Mucosa of rectum (tissue), 2 donors: ENCODE measurements at regions not wholly inside any gene's neighbourhood (a gene's known extent, or its start where the extent isn't known, plus 50 kb on each side); places are given as distances from the start of the nearest gene placed in this dataset.

Source experiments
- H3K27ac ChIP-seq, 2 donors: one replicate each; pipeline ENCODE4 v1.7.0; 2013; ENCODE audit warnings: inconsistent platforms in 2 of 2, low read depth in 2 of 2, low read length in 2 of 2
- H3K27me3 ChIP-seq, 2 donors: one replicate each; pipeline ENCODE4 v1.7.0; 2013; ENCODE audit warnings: low read length in 2 of 2; ENCODE audit not compliant: control insufficient read depth in 2 of 2, insufficient read depth in 2 of 2
- H3K36me3 ChIP-seq, 2 donors: one replicate each; pipeline ENCODE4 v1.7.0; 2013; ENCODE audit warnings: low read length in 2 of 2; ENCODE audit not compliant: control insufficient read depth in 2 of 2, insufficient read depth in 2 of 2
- H3K4me1 ChIP-seq, 2 donors: one replicate each; pipeline ENCODE4 v1.7.0; 2013; ENCODE audit warnings: low read length in 2 of 2, mild to moderate bottlenecking in 1 of 2; ENCODE audit not compliant: control insufficient read depth in 2 of 2, insufficient read depth in 2 of 2
- H3K4me3 ChIP-seq, 2 donors: one replicate each; pipeline ENCODE4 v1.7.0; 2013; ENCODE audit warnings: low read length in 2 of 2
- H3K9ac ChIP-seq, 2 donors: one replicate each; pipeline ENCODE4 v1.7.0; 2013; ENCODE audit warnings: low read length in 2 of 2, low read depth in 1 of 2, mild to moderate bottlenecking in 1 of 2
- H3K9me3 ChIP-seq, 2 donors: one replicate each; pipeline ENCODE4 v1.7.0; 2013; ENCODE audit warnings: low read length in 2 of 2; ENCODE audit not compliant: control insufficient read depth in 2 of 2
- donor health status: healthy.
- donor health status: Normal muscosa, but diverticular disease.

GRCh38 chr7:88368686-88369085 lies 62.0 kb upstream of the STEAP4 start:
- Histone ChIP-seq H3K4me3 (no peak overlapping the region), H3K9ac (no peak overlapping the region), H3K27ac (no peak overlapping the region), H3K36me3 (no peaks in the 10 kb centered on the region), H3K4me1 (no peaks in the 10 kb centered on the region), H3K9me3 (no peaks in the 10 kb centered on the region), H3K27me3 (no peaks in the 10 kb centered on the region)

GRCh38 chr7:88366845-88367244 lies 60.2 kb upstream of the STEAP4 start:
- Histone ChIP-seq H3K36me3 (no peaks in the 10 kb centered on the region), H3K9ac (no peak overlapping the region), H3K9me3 (no peaks in the 10 kb centered on the region), H3K27me3 (no peaks in the 10 kb centered on the region), H3K27ac (no peak overlapping the region), H3K4me3 (no peak overlapping the region), H3K4me1 (no peaks in the 10 kb centered on the region)

DNA sequence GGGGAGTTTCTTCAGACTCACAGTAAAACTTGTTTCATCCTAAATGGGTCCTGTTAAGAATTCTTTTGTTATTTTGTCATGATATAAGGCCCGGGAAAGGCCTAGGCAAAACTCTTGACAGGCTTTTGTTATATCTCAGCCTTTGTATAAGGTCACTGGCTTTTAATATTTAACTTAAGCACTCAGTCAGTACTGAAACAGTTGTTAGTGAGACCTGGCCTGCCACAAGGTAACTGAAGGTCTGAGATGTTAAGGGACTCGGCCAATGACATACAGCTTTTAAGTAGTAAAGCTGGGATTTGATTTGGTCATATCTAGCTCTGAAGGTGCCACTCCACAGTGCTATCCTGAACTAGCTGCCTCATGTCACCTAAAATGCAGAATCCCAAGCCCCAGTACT lies 57.2 kb upstream of the STEAP4 start:
- no peaks in the 10 kb centered on the region for H3K27me3 ChIP-seq
- no peaks in the 10 kb centered on the region for H3K36me3 ChIP-seq
- H3K9ac ChIP-seq, result no peak overlapping the region
- H3K27ac ChIP-seq, result no peak overlapping the region
- no peaks in the 10 kb centered on the region for H3K4me1 ChIP-seq
- H3K9me3 ChIP-seq, result no peaks in the 10 kb centered on the region
- H3K4me3 ChIP-seq, result no peak overlapping the region

GRCh38 chr7:88363249-88363648 lies 56.6 kb upstream of the STEAP4 start:
- Histone ChIP-seq H3K27me3 (no peaks in the 10 kb centered on the region), H3K36me3 (no peaks in the 10 kb centered on the region), H3K4me1 (peaks cover 0 to under 1% of the 10 kb centered on the region in 2 donors), H3K9me3 (no peaks in the 10 kb centered on the region), H3K27ac (no peak overlapping the region), H3K9ac (no peak overlapping the region), H3K4me3 (no peak overlapping the region)

GRCh38 chr7:88361357-88361756 lies 54.7 kb upstream of the STEAP4 start:
- H3K27ac ChIP-seq, result no peak overlapping the region
- H3K27me3 ChIP-seq, result no peaks in the 10 kb centered on the region
- H3K9ac ChIP-seq, result no peak overlapping the region
- H3K9me3 ChIP-seq, result no peaks in the 10 kb centered on the region
- no peak overlapping the region for H3K4me3 ChIP-seq
- peaks cover 0 to 3% of the 10 kb centered on the region in 2 donors for H3K4me1 ChIP-seq
- H3K36me3 ChIP-seq, result no peaks in the 10 kb centered on the region

DNA sequence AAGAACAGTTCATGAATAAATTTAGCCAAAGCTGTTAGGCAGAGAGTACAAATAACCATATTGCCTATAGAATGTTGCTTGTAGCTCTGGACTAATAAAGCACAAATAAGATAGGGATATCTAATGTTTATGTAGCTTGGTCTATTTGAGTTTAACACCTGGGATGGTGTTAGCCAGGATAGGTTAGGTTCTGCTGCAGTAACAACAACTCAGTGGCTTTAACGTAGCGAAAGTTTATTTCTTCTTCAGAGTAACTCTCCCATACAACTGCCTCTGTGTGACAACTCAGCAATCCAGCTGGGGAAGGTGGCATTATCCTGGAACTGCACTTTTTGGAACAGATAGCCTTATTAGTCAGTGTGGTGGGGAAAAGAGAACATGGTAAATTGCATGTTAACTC lies 52.2 kb upstream of the STEAP4 start:
- Histone ChIP-seq H3K9ac (no peak overlapping the region), H3K27me3 (no peaks in the 10 kb centered on the region), H3K9me3 (no peaks in the 10 kb centered on the region), H3K27ac (no peak overlapping the region), H3K4me3 (no peak overlapping the region), H3K4me1 (peaks cover 0 to 3% of the 10 kb centered on the region in 2 donors), H3K36me3 (no peaks in the 10 kb centered on the region)

- Histone ChIP-seq H3K4me1 (peaks cover 0 to 3% of the 10 kb centered on the region in 2 donors), H3K9ac (no peak overlapping the region), H3K27ac (no peak overlapping the region), H3K4me3 (no peak overlapping the region), H3K9me3 (no peaks in the 10 kb centered on the region), H3K27me3 (no peaks in the 10 kb centered on the region), H3K36me3 (no peaks in the 10 kb centered on the region)
Measured at GRCh38 chr7:88358526-88358838, 51.8 kb upstream of the STEAP4 start.

DNA sequence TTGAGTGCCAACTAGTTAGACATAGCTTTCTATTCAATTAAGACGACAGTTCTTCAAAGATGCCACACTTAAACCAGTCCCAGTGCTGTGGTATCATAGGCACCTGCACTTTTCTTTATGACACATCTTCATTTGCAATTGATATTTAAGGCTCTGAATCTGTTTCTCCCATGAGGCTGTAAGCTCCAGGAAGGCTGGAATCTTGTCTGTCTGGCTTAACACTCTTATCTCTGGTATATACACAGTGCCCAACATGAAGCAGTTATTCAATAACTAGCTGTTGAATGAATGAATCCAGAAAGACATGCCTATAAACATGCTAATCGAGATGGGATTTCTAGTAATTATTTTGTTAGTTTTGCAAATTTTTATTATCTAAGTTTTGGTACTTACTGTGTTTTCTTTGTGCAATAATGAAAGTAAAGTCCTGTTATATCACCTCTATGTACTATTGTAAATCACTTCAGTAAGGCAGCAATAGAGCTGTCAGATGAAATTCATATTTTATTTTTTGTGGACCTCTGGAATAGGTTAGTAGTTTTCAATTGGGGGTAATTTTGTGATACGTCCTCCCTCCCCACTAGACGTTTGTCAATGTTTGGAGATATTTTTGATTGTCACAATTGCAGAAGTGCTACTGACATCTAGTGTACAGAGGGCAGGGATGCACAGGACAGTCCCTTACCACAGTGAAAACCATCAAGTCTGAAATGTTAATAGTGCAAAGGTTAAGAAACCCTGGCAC lies 51.3 kb upstream of the STEAP4 start:
- Histone ChIP-seq H3K4me1 (peaks cover 0 to 3% of the 10 kb centered on the region in 2 donors), H3K27ac (no peak overlapping the region), H3K9me3 (no peaks in the 10 kb centered on the region), H3K9ac (no peak overlapping the region), H3K4me3 (peak overlapping the region in 1 of 2 donors; percentile 35), H3K36me3 (no peaks in the 10 kb centered on the region), H3K27me3 (no peaks in the 10 kb centered on the region)

DNA sequence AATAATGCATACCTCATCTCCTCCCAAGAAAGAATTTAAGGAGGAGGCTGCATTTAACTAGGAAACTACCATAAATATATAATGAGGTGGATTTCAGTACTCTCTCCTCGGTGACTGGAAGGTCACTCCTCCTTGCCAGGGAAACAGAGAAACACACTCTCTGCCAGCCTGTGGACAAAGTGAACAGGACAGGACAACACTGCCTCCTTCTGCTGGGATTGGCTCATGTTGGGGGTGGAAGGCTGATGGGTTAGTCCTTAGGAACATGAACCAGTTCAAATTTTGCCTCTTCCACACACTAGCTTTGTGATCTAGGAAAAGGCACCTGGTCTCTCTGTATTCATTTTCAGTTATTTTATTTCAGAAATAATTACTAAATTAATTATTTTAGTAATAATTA lies 50.6 kb upstream of the STEAP4 start:
- Histone ChIP-seq H3K4me3 (no peak overlapping the region), H3K4me1 (peaks cover 0 to 3% of the 10 kb centered on the region in 2 donors), H3K27me3 (no peaks in the 10 kb centered on the region), H3K27ac (no peak overlapping the region), H3K9me3 (no peaks in the 10 kb centered on the region), H3K36me3 (no peaks in the 10 kb centered on the region), H3K9ac (no peak overlapping the region)
